ELR (cell line): ENCODE measurements at regions not wholly inside any gene's neighbourhood (a gene's known extent, or its start where the extent isn't known, plus 50 kb on each side); places are given as distances from the start of the nearest gene placed in this dataset.

Experiments
- DNase-seq: peaks from one replicate; pipeline ENCODE4 v3.0.0-alpha.2; 2015; ENCODE audit warnings: low read depth

- DNase-seq = no peak
These were observed 177.2 kb downstream of the POU4F1 start for GRCh38 chr13:78426183-78426582.

GRCh38 chr13:78420814-78421213 is 182.5 kb downstream of the POU4F1 start:
- no peak for DNase-seq

- DNase-seq = no peak
These were observed 189.3 kb downstream of the POU4F1 start for GRCh38 chr13:78413887-78414553.

- no peak for DNase-seq
These were observed 192.5 kb downstream of the POU4F1 start for GRCh38 chr13:78410847-78411246.

- no peak for DNase-seq
These were observed 193.2 kb downstream of the POU4F1 start for GRCh38 chr13:78410164-78410563.

GRCh38 chr13:78409172-78409571 is 194.2 kb downstream of the POU4F1 start:
- no peak for DNase-seq

- DNase-seq = no peak
These were observed 198.4 kb downstream of the POU4F1 start for GRCh38 chr13:78404846-78405360.

- no peak for DNase-seq
These were observed 200.5 kb downstream of the POU4F1 start for GRCh38 chr13:78402708-78403400.

GRCh38 chr13:78401873-78402707 is 201.3 kb downstream of the POU4F1 start:
- no peak for DNase-seq

GRCh38 chr13:78398743-78399410 is 204.5 kb downstream of the POU4F1 start:
- no peak for DNase-seq

GRCh38 chr13:78393286-78394142 is 209.8 kb downstream of the POU4F1 start:
- DNase-seq = no peak

GRCh38 chr13:78383899-78384298 is 219.5 kb downstream of the POU4F1 start:
- DNase-seq = no peak

- no peak for DNase-seq
These were observed 220.3 kb downstream of the POU4F1 start for GRCh38 chr13:78383071-78383484.

- DNase-seq = no peak
These were observed 220.9 kb downstream of the POU4F1 start for GRCh38 chr13:78382491-78382890.

GRCh38 chr13:78376822-78377221 is 226.5 kb downstream of the POU4F1 start:
- no peak for DNase-seq

GRCh38 chr13:78376033-78376432 is 227.3 kb downstream of the POU4F1 start:
- no peak for DNase-seq

- DNase-seq = no peak
These were observed 230.8 kb downstream of the POU4F1 start for GRCh38 chr13:78372581-78372980.

- no peak for DNase-seq
These were observed 233.1 kb downstream of the POU4F1 start for GRCh38 chr13:78370231-78370630.

GRCh38 chr13:78364711-78365110 is 238.6 kb downstream of the POU4F1 start:
- DNase-seq = no peak

GRCh38 chr13:78341032-78341431 is 262.3 kb downstream of the POU4F1 start:
- no peak for DNase-seq

GRCh38 chr13:78339927-78340326 is 263.4 kb downstream of the POU4F1 start:
- DNase-seq = no peak
